ENCODE measurements at regions not wholly inside any gene's neighbourhood (a gene's known extent, or its start where the extent isn't known, plus 50 kb on each side); places are given as distances from the start of the nearest gene placed in this dataset.

DNA sequence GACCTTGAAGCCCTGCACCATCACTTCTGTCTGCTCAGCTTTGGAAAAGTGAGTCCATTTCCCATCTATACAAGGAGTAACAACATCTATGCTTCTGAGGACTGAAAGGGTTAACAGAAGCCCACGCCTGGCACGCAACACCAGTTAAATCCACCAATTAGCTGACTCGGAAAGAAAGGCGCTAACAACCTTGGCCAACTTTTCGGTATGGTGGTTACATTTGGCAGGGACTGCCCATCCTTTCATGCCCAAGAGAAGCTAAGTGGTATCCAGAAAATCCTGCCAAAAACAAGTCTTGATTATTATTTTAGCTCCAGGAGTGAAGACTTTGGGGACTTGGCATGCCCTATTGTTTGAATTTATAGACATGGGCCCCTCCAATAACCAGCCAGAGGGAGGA is 202.3 kb upstream of the RPL38 start:
- TF ChIP-seq GTF2F1 (IDR thresholded peaks at IDR 0.05; ENCODE audit: low read depth, low read length) (no peak), HNRNPK (IDR thresholded peaks at IDR 0.05; ENCODE audit: low read depth, low read length, poor library complexity, severe bottlenecking) (no peak), ZHX1 (conservative IDR thresholded peaks at IDR 0.05; ENCODE audit: low read length) (no peak), TFAM (CRISPR knock-in tag; conservative IDR thresholded peaks at IDR 0.05) (no peak), SREBF1 (IDR thresholded peaks at IDR 0.05; ENCODE audit: borderline replicate concordance, low read depth, low read length) (no peak), HMGN3 (IDR thresholded peaks at IDR 0.05; ENCODE audit: borderline replicate concordance, extremely low read depth, insufficient read length, low read depth, low read length) (no peak), SP2 (IDR thresholded peaks at IDR 0.05; ENCODE audit: extremely low read depth, low read depth, low read length, poor library complexity, severe bottlenecking) (no peak), FOS (IDR thresholded peaks at IDR 0.05; ENCODE audit: extremely low read depth, insufficient read length) (no peak), EZH2 (IDR thresholded peaks at IDR 0.05; ENCODE audit: borderline replicate concordance, low read depth, low read length) (no peak), ZNF121 (CRISPR knock-in tag; conservative IDR thresholded peaks at IDR 0.05) (no peak)
- TF ChIP-seq, protein P1, sequence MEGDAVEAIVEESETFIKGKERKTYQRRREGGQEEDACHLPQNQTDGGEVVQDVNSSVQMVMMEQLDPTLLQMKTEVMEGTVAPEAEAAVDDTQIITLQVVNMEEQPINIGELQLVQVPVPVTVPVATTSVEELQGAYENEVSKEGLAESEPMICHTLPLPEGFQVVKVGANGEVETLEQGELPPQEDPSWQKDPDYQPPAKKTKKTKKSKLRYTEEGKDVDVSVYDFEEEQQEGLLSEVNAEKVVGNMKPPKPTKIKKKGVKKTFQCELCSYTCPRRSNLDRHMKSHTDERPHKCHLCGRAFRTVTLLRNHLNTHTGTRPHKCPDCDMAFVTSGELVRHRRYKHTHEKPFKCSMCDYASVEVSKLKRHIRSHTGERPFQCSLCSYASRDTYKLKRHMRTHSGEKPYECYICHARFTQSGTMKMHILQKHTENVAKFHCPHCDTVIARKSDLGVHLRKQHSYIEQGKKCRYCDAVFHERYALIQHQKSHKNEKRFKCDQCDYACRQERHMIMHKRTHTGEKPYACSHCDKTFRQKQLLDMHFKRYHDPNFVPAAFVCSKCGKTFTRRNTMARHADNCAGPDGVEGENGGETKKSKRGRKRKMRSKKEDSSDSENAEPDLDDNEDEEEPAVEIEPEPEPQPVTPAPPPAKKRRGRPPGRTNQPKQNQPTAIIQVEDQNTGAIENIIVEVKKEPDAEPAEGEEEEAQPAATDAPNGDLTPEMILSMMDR (IDR thresholded peaks at IDR 0.05 in 2 of 3, conservative IDR thresholded peaks at IDR 0.05 in 1 of 3; ENCODE audit: insufficient read depth in 2 of 3, low read depth in 1 of 3, low read length in 3 of 3): no peak
